B cell (primary cell): ENCODE measurements at regions not wholly inside any gene's neighbourhood (a gene's known extent, or its start where the extent isn't known, plus 50 kb on each side); places are given as distances from the start of the nearest gene placed in this dataset.

Experiments used
- ATAC-seq: fragments of 200-7000 bp; cut with Tn5 transposase; one replicate; pipeline ENCODE4 v1.10.0; 2021; ENCODE audit warnings: low read depth, mild to moderate bottlenecking, moderate number of reproducible peaks, moderate library complexity
- CTCF ChIA-PET: fragments of 350-600 bp; sonication (Branson Sonifier 250); formaldehyde crosslinking; loops from one replicate; lab custom pipeline; 2021; ENCODE audit warnings: antibody characterized with exemption, inconsistent platforms; lab: Charles Lee
- POLR2A ChIA-PET: fragments of 350-600 bp; sonication (Branson Sonifier 250); formaldehyde crosslinking; loops from one replicate; lab custom pipeline; 2021; ENCODE audit warnings: antibody characterized with exemption; lab: Charles Lee
- DNase-seq: peaks from one replicate; pipeline ENCODE4 v3.0.0; 2013
- H2AFZ ChIP-seq: 2 replicates; pipeline ENCODE4 v1.6.1; 2012; ENCODE audit warnings: mild to moderate bottlenecking, low read depth, low read length; ENCODE audit not compliant: insufficient read depth, poor library complexity, severe bottlenecking
- H3K27ac ChIP-seq, 2 donors: 1 replicate in 1 of 2; 2 replicates in 1 of 2; pipeline ENCODE4 v1.5.1; 2012 to 2013; ENCODE audit warnings: low read length in 2 of 2, mild to moderate bottlenecking in 2 of 2, moderate library complexity in 1 of 2
- H3K27me3 ChIP-seq, 4 experiments: fragments of 200-600 bp in 1 of 4; sonication (generic) in 1 of 4; replicated peaks in 1 of 4; 1 replicate in 2 of 4; 2 replicates in 2 of 4; pipeline versions ENCODE4 v1.6.1 to v1.7.0; 2013 to 2016; ENCODE audit warnings: low read length in 3 of 4, mild to moderate bottlenecking in 2 of 4, mixed read lengths in 1 of 4, moderate library complexity in 1 of 4; ENCODE audit not compliant: insufficient read depth in 4 of 4, control insufficient read depth in 3 of 4; ENCODE audit errors: control extremely low read depth in 1 of 4
- H3K36me3 ChIP-seq, 2 experiments: replicated peaks in 1 of 2; 1 replicate in 1 of 2; 2 replicates in 1 of 2; pipeline versions ENCODE4 v1.6.1 to v1.7.1; 2013; ENCODE audit warnings: low read length in 1 of 2; ENCODE audit not compliant: insufficient read depth in 2 of 2, control insufficient read depth in 1 of 2; ENCODE audit errors: control extremely low read depth in 1 of 2, extremely low read depth in 1 of 2
- H3K4me1 ChIP-seq, 2 donors: fragments of 200-600 bp in 1 of 2; sonication (generic) in 1 of 2; 1 replicate in 1 of 2; 2 replicates in 1 of 2; pipeline versions ENCODE4 v1.5.1 to v1.6.1; 2013 to 2017; ENCODE audit warnings: low read length in 2 of 2; ENCODE audit not compliant: control insufficient read depth in 2 of 2, insufficient read depth in 2 of 2
- H3K4me2 ChIP-seq: replicated peaks from 2 replicates; pipeline ENCODE3; 2012; ENCODE audit warnings: mild to moderate bottlenecking, low read depth, low read length; ENCODE audit not compliant: poor library complexity, severe bottlenecking
- H3K4me3 ChIP-seq, 5 experiments: fragments of 200-600 bp in 1 of 5; sonication (generic) in 1 of 5; 1 replicate in 3 of 5; 2 replicates in 2 of 5; pipeline versions ENCODE4 v1.5.1 to v1.7.0; 2011 to 2016; ENCODE audit warnings: low read length in 4 of 5, mild to moderate bottlenecking in 4 of 5, low read depth in 2 of 5, control low read depth in 1 of 5, moderate library complexity in 1 of 5; ENCODE audit not compliant: insufficient read depth in 1 of 5; ENCODE audit errors: control extremely low read depth in 1 of 5, extremely low read depth in 1 of 5
- H3K79me2 ChIP-seq: fragments of 200-600 bp; sonication (generic); one replicate; pipeline ENCODE4 v1.6.0; 2016; ENCODE audit warnings: low read length; ENCODE audit not compliant: control insufficient read depth, insufficient read depth
- H3K9ac ChIP-seq: fragments of 200-600 bp; sonication (generic); 2 replicates; pipeline ENCODE4 v1.6.1; 2017; ENCODE audit warnings: mild to moderate bottlenecking, low read length, moderate library complexity
- H3K9me3 ChIP-seq, 3 donors: one replicate each; pipeline versions ENCODE4 v1.6.1 to v1.7.1; 2013; ENCODE audit warnings: low read length in 2 of 3; ENCODE audit not compliant: control insufficient read depth in 2 of 3, insufficient read depth in 1 of 3; ENCODE audit errors: control extremely low read depth in 1 of 3
- H4K20me1 ChIP-seq: 2 replicates; pipeline ENCODE4 v1.6.0; 2012; ENCODE audit warnings: mild to moderate bottlenecking, low read length; ENCODE audit not compliant: insufficient read depth, control insufficient read depth, poor library complexity, severe bottlenecking
- H3K27ac Mint-ChIP-seq: one replicate; pipeline ENCODE4 v1.8.0; 2021; ENCODE audit warnings: mixed read lengths
- H3K27me3 Mint-ChIP-seq: one replicate; pipeline ENCODE4 v1.8.0; 2021; ENCODE audit warnings: mixed read lengths
- H3K4me1 Mint-ChIP-seq: one replicate; pipeline ENCODE4 v1.8.0; 2021; ENCODE audit warnings: mixed read lengths
- H3K4me3 Mint-ChIP-seq: one replicate; pipeline ENCODE4 v1.8.0; 2021; ENCODE audit warnings: mixed read lengths
- H3K9me3 Mint-ChIP-seq: one replicate; pipeline ENCODE4 v1.8.0; 2022; ENCODE audit warnings: mixed read lengths; ENCODE audit not compliant: insufficient read depth
- CTCF ChIP-seq: fragments of 200-600 bp; IDR thresholded peaks from one replicate; pipeline ENCODE4 v1.8.0; 2022; ENCODE audit warnings: antibody characterized with exemption, mild to moderate bottlenecking
- EZH2 ChIP-seq: IDR thresholded peaks from 2 replicates; pipeline ENCODE4 v1.6.1; 2012; ENCODE audit warnings: borderline replicate concordance, low read depth, mild to moderate bottlenecking, moderate library complexity, low read length; ENCODE audit not compliant: insufficient read depth, poor library complexity, severe bottlenecking
- WGBS: methylation state at CpG from one replicate; pipeline ENCODE4 v1.1.5; 2013; ENCODE audit warnings: missing lambda C conversion rate; ENCODE audit not compliant: insufficient coverage; 5-methylcytosine and 5-hydroxymethylcytosine counted together
- intact Hi-C: fragments of 100-400 bp; cut with micrococcal nuclease; formaldehyde crosslinking; loops from one replicate; pipeline ENCODE4 v1.10.0; 2022

- no peaks in the 10 kb centered on the region for H4K20me1 ChIP-seq
- H3K4me1 ChIP-seq = no peaks in the 10 kb centered on the region
- H3K4me1 Mint-ChIP-seq = no peaks in the 10 kb centered on the region
- ATAC-seq (no peak), DNase-seq (no peak)
- TF ChIP-seq CTCF (no peak), EZH2 (no peak)
- ChIA-PET CTCF (no interaction called here), POLR2A (no interaction called here)
- H2AFZ ChIP-seq = no peak overlapping the region
- no peaks in the 10 kb centered on the region for H3K36me3 ChIP-seq
- H3K4me3 Mint-ChIP-seq = no peak overlapping the region
- H3K27ac ChIP-seq = no peak overlapping the region
- no peaks in the 10 kb centered on the region for H3K9me3 Mint-ChIP-seq
- H3K9me3 ChIP-seq = no peaks in the 10 kb centered on the region
- no peaks in the 10 kb centered on the region for H3K79me2 ChIP-seq
- intact Hi-C loops = no loop called here
- H3K27me3 ChIP-seq = no peaks in the 10 kb centered on the region
- no peak overlapping the region for H3K27ac Mint-ChIP-seq
- H3K9ac ChIP-seq = no peak overlapping the region
- no peak overlapping the region for H3K4me2 ChIP-seq
- 100% methylated on average over 1 of the region's 3 CpGs for WGBS
- H3K27me3 Mint-ChIP-seq = no peaks in the 10 kb centered on the region
- no peak overlapping the region for H3K4me3 ChIP-seq
Observed at GRCh38 chr4:31015123-31015522, 295.0 kb downstream of the PCDH7 start.

DNA sequence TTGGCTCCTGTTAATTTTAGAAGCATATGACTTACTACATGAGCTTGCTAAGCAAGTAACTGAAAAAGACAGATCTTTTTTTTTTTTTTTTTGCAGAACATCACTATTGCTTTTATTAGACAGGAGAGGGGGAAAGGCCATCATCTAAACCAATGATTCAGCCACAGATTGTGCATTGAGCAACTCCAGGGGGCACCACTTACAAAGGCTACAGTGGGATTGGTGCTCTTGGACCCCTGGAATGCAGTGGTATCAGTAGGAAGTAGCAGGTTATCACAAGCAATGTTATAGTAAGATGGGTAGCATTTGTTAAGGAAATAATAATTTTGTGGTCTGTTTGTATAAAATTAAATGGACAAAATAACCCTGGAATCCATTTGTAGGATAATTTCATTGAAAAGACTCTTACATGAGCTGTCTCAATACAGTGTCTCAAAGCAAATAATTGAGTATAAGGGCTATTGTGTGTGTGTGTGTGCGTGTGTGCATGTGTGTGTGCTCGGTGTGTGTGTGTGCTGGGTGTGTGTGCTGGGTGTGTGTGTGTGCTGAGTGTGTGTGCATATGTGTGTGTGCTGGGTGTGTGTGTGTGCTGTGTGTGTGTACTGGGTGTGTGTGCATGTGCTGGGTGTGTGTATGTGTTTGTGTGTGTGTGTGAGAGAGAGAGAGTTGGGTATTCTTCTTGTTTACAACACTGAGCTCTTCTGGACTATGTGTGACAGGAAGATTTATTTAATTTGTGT, 296.3 kb downstream of the PCDH7 start:
- WGBS = 83% methylated on average over 2 of the region's 2 CpGs
- H3K9ac ChIP-seq = no peak overlapping the region
- H3K9me3 ChIP-seq = no peaks in the 10 kb centered on the region
- DNase-seq (no peak), ATAC-seq (no peak)
- TF ChIP-seq CTCF (no peak), EZH2 (no peak)
- H3K27me3 ChIP-seq = no peaks in the 10 kb centered on the region
- H3K79me2 ChIP-seq = no peaks in the 10 kb centered on the region
- no peaks in the 10 kb centered on the region for H3K4me1 ChIP-seq
- CTCF ChIA-PET = no interaction called here
- no peak overlapping the region for H2AFZ ChIP-seq
- H4K20me1 ChIP-seq = no peaks in the 10 kb centered on the region
- no peak overlapping the region for H3K4me2 ChIP-seq
- no peaks in the 10 kb centered on the region for H3K4me1 Mint-ChIP-seq
- H3K36me3 ChIP-seq = no peaks in the 10 kb centered on the region
- H3K4me3 ChIP-seq = no peak overlapping the region
- POLR2A ChIA-PET = no interaction called here
- no peak overlapping the region for H3K4me3 Mint-ChIP-seq
- no peak overlapping the region for H3K27ac Mint-ChIP-seq
- no peaks in the 10 kb centered on the region for H3K27me3 Mint-ChIP-seq
- no peak overlapping the region for H3K27ac ChIP-seq
- intact Hi-C loops = no loop called here
- H3K9me3 Mint-ChIP-seq = no peaks in the 10 kb centered on the region
